Stimulated activated CD4-positive, alpha-beta T cell treated with anti-CD3 and anti-CD28 coated beads, Interleukin-12 subunit alpha, Interleukin-12 subunit beta, amount 100 ng/mL, for 4 hours (primary cell): ENCODE measurements at regions not wholly inside any gene's neighbourhood (a gene's known extent, or its start where the extent isn't known, plus 50 kb on each side); places are given as distances from the start of the nearest gene placed in this dataset.
"Not testable (repeated sequence)": the region's sequence is repeated elsewhere in the genome, so short reads cannot be mapped to it uniquely, and the experiment has no call there.

Experiments
- DNase-seq: peaks from one replicate; pipeline ENCODE4 v3.0.0-alpha.2; 2020

DNA sequence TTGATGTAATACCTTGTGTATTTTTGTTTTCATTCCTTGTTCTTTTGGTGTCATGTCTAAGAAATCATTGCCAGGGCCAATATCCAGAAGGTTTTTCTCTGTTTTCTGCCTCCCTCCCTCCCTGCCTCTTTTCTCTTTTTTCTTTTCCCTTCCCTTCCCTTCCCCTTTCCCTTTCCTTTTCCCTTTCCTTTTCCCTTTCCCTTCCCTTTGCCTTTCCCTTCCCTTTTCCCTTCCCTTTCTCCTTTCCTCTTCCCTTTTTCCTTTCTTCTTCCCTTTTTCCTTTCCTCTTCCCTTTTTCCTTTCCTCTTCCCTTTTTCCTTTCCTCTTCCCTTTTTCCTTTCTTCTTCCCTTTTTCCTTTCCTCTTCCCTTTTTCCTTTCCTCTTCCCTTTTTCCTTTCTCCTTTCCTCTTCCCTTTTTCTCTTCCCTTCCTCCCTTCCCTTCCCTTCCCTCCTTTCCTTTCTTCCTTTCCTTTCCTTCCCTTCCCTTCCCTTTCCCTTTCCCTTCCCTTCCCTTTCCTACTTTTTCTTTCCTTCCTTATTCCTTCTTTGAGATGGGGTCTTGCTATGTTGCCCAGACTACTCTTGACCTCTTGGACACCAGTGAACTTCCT, 646.1 kb downstream of the RAPGEF2 start:
- no peak for DNase-seq

DNA sequence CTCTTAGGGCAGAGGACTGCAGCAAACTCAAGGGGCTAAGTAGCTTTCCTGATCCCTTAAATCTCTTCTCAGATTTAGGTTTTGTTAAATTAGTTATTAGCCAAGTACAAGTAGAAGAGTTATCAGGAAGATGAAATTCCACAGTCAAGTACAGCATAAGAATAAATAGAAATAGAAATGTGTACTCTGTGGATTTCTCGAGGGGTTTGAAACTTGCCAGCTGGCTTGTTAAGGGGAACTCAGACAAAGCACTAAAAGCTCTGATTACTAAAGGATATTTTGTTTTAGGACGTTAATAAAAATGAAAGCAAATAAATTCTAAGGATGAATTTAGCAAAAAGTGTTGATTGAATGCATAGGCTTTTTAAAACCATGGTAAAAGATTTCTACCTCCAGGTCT, 654.6 kb downstream of the RAPGEF2 start:
- DNase-seq: no peak

DNA sequence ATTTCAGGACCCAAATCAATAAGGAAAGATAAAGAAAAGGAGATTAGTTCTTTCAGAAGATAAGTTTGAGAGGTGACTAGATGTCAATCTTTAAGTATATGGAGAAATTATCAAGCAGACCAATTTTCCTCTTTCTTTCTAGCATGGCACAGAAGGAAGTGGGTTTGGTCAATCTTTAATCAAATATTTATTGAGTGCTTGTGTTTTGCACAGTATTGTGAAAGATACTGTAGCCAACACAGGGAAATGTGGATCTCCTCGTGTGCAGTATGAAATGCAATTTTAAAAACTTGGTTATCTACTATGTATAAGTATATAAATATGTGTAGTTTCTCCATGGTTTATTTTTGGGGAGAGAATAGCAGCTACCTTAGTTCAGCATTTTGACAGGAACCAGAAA, 655.2 kb downstream of the RAPGEF2 start:
- no peak for DNase-seq

DNA sequence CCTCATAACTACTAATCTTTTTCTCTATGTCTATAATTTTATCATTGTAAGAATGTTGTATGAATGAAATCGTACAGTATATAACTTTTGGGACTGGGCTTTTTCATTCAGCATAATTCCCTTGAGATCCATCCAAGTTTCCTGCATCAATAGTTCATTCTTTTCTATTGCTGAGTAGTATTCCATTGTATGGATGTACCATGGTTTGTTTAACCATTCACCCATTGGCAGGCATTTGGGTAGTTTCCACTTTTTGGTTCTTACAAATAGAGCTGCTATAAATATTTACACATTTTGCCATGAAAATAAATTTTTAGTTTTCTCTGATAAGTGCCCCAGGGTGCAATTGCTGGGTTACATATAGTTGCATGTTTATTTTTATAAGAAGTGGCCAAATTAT, 659.8 kb downstream of the RAPGEF2 start:
- DNase-seq: no peak

DNA sequence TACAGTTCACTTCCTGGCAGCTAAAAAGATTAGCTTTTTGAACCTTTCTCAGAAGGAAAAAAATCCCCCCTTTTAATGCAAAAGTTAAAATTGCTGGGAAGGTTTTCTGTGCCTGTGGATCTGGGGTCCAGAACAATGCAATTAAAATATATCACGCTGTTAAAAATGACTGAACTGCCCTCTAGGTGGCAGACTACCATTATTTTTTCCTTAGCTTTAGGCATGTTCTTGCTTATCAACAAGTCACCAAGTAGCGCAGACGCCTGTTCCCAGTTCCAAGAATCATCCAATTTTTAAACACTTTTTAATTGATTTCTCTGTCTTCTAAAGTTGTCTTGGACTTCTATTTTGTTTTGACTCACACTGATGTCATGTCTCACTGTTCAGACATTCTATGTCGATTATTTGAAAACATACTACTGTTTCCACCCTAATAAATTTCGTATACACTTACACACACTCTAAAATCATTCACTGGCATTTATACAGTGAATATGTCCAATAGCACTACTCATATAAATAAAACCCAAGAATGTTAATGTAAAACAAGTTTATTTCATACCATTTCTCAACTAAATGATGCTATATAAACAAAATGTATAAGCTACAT, 661.6 kb downstream of the RAPGEF2 start:
- no peak for DNase-seq

DNA sequence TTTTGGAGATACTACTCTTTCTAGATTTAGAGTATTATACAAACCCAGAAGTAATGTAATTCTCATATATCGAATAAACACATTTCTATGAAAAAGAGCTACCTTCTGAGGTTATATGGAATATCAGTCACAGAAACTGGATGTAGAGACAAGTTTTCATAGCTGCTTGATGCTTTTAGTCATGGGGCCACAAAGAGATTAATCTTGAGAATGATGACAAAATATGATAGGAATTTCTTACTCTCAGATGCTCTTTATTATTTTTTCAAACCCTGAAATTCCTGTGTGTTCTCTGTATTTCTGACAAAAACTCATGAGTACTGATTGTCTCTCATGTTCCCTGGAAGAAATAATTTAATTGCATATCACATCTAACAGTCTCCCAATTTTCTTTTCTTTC, 662.5 kb downstream of the RAPGEF2 start:
- DNase-seq: no peak

DNA sequence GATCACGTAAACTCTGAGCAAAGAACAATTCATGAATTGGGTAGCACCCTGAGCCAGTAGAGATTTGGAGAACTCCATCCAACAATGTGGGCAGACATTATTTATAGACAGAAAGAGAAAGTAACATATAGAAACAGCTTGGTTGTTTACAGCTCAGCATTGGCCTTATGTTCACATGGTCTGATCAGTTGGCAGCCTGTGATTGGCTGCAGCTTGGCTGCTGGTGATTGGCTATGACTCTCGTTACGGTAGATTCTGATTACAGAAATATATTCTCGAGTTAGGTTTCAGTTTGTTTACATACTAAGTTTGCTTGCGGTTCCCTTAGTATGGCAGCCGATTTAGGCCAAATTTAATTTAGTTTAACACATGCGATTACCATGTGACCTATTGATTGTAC, 663.4 kb downstream of the RAPGEF2 start:
- no peak for DNase-seq

DNA sequence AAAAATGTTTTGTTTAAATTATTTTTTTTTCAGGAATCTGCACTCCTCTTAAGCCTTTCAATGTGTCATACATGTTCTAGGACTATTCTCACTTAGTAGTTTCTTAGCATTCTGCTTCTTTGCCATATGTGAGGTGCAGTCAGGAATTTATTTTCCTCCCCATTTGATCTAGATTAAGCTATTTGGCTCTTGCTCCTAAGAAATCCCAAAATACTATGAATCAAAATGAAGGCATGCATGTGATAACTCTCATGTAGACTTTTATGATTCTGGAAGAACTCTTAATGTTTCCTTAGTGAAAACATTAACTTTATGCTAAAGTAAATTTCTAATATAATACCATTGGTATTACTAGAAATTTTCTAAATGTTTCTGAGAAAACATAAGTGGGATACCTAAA, 664.5 kb downstream of the RAPGEF2 start:
- no peak for DNase-seq

DNA sequence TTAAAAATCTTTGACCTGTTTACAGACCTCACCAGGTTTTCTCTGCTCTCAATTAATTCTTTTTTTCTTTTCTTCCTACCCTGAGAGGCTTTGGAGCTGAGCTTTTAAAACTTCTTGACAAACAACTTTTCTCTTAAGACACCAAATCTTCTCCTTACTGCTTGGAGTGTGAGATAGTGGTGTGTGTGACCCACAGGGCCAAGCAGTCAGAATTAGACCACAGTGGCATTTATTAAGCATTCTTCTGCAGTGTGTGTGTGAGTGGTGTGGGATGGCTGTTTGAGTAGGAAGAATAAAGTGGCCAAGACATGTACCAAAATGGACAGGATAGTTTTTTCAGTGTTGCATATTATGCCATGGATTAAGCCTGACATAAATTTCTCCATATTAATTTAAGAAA, 665.1 kb downstream of the RAPGEF2 start:
- no peak for DNase-seq

DNA sequence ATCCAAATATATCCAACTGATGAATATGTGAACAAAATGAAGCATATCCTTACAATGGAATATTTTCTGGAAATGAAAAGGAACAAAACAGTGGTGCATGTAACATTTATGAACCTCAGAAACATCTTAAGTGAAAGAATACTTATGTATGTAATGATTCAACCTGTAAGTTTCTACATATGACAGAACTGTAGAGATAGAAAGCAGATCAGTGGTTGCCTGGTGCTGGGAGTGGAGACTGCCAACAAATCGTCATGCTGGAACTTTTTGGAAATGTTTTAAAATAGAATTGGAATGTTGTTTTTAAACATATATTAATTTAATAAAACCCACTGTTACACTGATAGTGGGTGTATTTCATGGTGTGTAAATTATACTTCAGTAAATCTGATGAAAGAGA, 667.5 kb downstream of the RAPGEF2 start:
- DNase-seq: no peak

DNA sequence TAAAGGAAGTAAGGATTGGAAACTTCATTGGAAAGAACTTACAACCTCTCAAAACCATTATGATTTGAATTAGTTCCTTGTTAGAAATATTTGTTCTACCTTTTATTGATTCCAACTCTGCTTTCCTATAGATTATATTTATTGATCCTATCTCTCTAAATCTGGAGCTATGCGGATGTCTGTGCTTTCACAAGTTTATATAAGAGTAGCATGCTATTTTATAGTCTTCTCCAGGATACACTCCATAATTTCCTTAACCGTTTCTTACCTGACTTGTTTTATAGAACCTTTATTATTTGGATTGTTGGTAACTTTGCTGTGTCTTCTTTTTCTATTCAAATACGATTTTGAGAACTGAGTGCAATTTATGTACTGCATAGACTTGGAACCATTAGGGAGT, 668.1 kb downstream of the RAPGEF2 start:
- DNase-seq: no peak

DNA sequence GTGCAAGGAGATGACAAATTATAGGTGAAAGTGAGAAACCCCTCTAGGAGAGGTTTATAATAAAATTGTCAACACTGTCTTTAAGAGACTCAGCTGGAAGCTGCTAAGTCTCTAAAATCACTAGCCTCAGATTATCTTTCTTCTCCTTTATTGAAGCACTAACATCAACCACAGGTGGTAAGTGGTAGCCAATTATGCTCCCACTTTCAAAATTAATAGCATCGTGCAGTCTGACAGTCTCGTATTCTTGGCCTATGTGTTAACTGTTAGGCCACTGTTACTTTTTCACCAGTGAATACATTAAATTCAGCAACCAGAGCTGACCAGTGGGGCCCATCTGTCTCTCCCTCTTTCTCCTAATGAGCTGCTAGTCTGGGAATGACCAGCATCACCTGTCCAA, 674.1 kb downstream of the RAPGEF2 start:
- DNase-seq: no peak

DNA sequence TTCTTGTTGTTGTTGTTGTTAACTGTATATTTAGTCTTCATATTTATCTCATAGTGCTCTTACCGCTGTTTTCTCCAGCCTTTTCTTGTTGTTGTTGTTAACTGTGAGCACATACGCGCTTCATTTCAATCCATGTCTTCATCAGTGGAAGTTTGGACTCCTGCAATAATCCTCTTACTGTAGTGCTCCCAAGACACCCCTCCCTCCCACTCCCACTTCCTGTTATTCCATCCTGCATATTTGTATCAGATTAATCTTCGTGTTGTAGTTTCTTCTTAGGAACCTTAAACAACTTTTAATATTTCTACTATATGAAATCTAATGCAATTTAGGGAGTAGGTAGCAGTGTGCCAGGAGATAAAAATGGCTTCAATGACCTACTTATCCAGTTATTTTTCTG, 674.8 kb downstream of the RAPGEF2 start:
- DNase-seq: no peak

DNA sequence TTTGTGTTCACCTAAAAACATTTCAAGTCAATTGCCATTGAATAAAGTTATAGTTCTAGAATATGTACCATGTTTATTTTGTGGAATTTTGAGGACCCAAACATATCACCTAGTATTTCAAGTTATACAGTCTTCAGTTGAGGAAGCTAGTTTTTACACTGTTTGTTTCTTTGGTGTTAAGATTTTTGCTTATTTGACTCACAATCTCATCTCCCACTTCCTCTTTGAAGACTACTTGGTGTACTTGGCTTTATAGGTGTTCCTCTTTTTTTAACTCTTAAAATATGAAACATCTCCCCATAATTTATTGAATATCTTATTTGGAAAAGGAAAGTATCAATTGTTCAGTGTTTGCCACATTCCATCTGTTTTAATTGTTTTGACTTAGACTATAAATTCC, 675.4 kb downstream of the RAPGEF2 start:
- DNase-seq: no peak

DNA sequence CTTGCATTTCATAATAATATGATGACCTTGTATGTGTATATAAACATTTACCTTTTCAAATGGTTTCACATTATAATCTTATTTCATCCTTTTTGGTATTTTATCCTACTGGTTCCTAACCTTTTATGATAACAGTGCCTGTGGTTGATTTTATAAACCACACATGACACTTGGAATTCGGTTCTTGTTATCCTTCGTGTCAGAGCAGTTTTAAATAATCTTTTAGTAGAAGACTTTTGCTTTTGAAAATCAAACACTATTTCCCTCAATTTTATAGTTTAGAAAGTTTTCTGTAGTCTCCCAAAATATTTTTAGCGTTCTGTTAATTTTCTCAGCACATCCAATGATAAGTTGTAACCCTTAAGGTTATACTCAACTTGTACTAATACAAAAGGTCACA, 676.8 kb downstream of the RAPGEF2 start:
- no peak for DNase-seq

DNA sequence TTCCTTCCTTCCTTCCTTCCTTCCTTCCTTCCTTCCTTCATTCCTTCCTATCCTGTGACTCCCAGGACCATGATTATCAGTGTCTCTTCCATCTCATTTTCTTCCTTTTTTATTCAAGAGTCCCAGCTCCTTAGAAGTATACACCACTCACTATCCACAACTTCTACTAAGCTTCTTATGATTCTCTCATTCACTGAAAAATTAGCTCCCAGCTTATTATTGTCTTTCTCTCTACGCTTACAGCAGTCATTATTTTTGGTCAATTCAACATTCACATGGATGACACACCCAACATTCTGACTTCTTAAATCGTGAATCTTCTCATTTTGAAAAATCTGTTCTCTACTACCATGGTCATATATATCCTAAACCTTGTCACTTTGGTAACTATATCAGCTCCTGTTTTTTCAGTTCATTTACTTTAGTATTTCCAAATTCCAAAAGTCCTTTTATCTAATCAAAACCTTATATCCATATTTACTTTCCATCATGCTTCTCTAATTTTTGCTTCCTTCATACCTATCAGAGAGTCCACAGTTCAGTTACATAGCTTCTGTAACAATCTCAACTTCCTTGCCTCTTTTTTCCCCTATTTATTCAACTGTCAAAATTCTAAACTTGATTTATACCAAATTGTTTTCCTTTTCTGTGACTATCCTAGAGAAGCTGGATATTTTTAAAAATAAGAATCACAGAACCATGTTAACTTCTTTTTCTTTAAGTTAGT, 677.5 kb downstream of the RAPGEF2 start:
- DNase-seq: no peak

DNA sequence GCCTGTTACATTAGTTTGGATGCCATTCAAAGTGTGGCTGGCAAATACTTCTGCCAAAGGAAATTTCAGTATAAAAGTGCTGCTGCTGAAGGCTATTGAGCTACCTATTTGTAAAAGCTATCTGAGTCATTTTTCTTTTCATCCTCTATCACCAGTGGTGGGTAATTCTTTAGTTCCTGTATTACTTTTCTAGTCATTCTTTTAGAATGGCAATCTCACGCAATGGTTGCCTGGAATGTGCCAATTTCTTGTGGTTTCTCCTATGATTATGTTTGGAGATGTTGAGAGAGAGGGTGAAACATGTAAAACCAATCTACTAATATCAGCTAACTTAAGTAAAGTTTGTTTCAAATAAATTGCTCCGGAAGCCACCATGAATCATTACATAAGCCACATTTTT, 685.0 kb downstream of the RAPGEF2 start:
- no peak for DNase-seq

DNA sequence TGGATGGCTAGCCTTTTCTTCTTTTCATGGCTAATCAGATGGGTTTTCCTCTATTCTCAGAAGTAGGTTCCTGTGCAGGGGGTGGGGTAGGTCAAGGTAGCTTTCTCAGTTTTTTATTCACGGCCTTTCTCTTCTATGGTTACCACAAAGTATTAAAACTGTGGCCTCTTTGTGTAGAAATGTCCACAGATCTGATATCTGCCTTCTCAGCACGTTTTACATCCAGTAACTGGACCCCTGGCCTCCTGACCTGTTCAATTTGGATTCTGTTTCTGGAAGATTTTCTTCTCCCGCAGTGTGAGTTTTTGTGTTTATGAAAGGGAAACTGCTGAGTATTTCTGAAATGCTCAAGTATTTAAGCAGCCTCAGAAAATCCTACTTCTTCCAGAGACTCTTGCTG, 688.5 kb downstream of the RAPGEF2 start:
- DNase-seq: no peak

DNA sequence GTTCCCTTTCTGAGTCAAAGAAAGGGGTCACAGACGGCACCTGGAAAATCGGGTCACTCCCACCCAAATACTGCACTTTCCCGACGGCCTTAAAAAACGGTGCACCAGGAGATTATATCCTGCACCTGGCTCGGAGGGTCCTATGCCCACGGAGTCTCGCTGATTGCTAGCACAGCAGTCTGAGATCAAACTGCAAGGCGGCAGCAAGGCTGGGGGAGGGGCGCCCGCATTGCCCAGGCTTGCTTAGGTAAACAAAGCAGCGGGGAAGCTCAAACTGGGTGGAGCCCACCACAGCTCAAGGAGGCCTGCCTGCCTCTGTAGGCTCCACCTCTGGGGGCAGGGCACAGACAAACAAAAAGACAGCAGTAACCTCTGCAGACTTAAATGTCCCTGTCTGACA, 701.7 kb downstream of the RAPGEF2 start:
- not testable (repeated sequence) for DNase-seq

DNA sequence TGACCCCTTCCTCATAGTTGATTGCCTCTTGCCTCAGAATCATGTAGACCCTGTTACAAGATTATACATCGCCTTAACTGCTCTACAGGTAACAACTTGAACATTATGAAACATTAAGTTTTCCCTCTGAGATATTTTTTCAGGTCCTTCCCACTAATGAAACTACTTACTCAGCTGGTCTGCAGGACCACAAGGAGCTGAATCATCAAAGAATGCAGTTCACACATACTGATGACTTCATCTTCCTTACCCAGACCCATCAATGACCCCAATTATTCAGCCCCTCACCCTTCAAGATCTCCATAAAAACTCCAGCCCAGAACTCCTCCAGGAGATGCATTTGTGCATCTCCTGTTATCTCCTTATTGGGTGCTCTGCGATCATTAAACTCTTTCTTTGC, 720.9 kb downstream of the RAPGEF2 start:
- DNase-seq: no peak

DNA sequence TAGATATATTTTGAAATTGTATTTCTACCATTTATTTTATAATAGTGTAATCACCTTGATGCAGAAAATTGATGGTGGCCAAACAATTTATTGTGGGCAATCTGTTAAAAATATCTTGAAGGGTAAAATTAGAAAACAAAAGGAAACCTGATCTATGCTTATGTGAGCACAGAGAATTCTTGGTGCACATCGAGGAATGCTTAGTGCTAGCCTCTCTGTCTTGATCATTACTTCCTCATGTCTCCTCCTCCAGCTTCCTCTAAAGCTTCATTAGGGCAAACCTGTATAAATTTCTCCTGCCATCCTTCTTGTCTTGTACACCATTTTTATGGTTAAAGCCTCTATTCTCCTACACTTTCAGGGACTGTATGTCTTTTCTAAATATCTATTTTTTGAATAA, 725.8 kb downstream of the RAPGEF2 start:
- no peak for DNase-seq

DNA sequence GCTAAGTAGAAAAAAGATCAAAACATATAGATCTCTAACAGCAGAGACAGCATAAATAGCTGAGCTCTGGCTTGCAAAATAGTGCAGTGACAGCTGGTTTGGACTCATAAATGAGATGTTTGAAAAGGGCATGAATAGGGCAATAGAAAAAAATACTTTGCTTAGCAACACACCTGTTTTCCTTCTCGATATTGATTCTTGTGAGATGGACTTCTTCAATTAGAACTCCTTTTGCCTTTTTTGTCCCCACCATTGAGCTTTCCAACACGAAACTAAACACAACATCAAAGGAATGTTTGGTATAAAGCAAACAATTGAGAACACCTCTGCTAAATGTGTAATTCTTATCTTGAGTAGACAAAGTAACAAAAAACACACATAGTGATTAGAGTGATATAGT, 726.3 kb downstream of the RAPGEF2 start:
- DNase-seq: no peak

DNA sequence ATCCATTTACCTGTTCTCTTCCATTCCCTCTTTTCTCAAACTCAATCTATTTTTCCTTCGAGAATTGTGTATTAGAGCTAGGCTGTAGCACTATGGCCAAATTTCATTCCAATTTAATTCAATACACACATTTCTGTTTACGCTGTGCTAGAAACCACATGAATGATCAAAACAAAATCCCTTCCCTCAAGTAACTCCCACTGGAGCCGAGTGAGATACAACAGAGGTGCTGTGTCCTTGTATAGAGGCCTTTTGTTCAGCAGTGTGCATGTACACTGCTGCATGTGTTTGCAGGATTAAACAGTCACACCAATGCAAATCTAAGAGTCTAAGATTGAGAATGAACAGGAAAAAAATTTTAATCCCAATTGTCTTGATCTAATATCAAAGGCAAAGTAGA, 734.2 kb downstream of the RAPGEF2 start:
- no peak for DNase-seq

DNA sequence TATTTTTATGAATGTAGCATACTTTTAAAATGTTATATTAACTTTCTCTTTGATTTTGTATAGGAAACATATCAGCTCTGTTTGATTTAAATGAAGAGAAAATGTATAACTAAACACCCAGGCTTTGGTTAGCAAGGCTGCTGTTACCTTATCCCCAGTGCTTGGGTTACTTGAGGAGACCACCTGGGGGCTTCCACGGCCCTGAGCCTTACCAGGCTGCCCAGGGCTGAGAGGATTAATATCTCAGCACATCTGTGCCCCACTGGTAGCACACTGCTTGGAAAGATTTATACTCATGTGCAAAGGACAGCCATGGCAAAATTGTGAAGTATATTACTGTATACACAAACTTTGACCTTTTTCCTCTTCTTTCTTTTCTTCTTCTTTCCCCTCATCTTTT, 752.9 kb downstream of the RAPGEF2 start:
- DNase-seq: no peak

DNA sequence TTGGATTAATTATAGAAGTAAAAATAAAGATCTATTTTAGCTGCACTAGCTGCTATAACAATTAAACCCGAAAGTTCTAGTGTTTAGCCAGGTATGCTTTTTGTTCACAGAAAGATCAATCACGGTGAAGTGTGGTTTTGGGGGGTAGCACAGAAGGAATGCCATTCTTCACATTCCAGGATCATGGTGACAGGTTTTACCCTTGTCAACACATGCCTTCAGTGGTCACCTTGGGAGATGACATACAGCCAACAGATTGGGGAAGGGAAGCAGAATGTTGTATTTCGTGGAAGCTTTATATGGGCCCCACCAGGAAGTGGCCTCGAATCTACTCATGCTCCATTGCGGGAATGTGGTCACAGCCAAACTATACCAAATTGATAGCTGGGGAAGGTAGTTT, 753.6 kb downstream of the RAPGEF2 start:
- no peak for DNase-seq
